ENCODE measurements at regions not wholly inside any gene's neighbourhood (a gene's known extent, or its start where the extent isn't known, plus 50 kb on each side); places are given as distances from the start of the nearest gene placed in this dataset.

DNA sequence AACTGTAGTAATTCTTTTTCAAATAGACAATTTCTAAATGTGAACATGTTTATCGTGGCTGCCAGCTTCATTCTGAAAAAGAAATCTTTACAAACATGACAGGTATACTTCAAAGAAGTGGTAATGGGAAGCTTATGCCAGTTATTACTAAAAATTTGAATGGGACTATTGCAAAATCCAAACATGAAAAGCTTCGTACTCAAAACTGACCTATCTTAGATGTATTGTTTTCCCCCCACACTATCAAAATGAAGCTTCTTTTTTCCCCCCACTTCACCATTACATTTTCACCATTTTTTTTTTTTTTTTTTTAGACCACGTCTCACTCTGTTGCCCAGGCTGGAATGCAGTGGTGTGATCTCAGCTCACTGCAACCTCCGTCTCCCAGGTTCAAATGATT lies 50.4 kb upstream of the SERTAD2 start:
- DNase-seq (ENCODE audit: unreplicated experiment) = no peak
- Mint-ChIP-seq H3K27me3 (ENCODE audit: insufficient read depth, unreplicated experiment) (no peaks in the 10 kb centered on the region), H3K4me1 (ENCODE audit: insufficient read depth, unreplicated experiment) (no peaks in the 10 kb centered on the region), H3K27ac (ENCODE audit: low read depth, unreplicated experiment) (no peak overlapping the region), H3K36me3 (ENCODE audit: insufficient read depth, unreplicated experiment) (no peaks in the 10 kb centered on the region), H3K4me3 (ENCODE audit: unreplicated experiment) (no peak overlapping the region), H3K9me3 (ENCODE audit: unreplicated experiment) (no peaks in the 10 kb centered on the region)
- ChIA-PET CTCF (interaction anchor here (0.6 to 1.9 kb wide), 6 partner anchors 10 to 363 kb away, joined by 3 to 5 read pairs (median 3); partner anchors contain the start of gene SERTAD2), POLR2A (interaction anchor here (0.6 to 2.9 kb wide), 5 partner anchors 19 to 62 kb away, joined by 3 to 8 read pairs (median 3); partner anchors contain the start of gene SERTAD2)
- intact Hi-C loops (cut with micrococcal nuclease) = no loop called here
- TF ChIP-seq, protein P1, sequence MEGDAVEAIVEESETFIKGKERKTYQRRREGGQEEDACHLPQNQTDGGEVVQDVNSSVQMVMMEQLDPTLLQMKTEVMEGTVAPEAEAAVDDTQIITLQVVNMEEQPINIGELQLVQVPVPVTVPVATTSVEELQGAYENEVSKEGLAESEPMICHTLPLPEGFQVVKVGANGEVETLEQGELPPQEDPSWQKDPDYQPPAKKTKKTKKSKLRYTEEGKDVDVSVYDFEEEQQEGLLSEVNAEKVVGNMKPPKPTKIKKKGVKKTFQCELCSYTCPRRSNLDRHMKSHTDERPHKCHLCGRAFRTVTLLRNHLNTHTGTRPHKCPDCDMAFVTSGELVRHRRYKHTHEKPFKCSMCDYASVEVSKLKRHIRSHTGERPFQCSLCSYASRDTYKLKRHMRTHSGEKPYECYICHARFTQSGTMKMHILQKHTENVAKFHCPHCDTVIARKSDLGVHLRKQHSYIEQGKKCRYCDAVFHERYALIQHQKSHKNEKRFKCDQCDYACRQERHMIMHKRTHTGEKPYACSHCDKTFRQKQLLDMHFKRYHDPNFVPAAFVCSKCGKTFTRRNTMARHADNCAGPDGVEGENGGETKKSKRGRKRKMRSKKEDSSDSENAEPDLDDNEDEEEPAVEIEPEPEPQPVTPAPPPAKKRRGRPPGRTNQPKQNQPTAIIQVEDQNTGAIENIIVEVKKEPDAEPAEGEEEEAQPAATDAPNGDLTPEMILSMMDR (IDR thresholded peaks at IDR 0.05; ENCODE audit: unreplicated experiment) = no peak
- BruUV-seq (replicated peaks) = no TSS peak

DNA sequence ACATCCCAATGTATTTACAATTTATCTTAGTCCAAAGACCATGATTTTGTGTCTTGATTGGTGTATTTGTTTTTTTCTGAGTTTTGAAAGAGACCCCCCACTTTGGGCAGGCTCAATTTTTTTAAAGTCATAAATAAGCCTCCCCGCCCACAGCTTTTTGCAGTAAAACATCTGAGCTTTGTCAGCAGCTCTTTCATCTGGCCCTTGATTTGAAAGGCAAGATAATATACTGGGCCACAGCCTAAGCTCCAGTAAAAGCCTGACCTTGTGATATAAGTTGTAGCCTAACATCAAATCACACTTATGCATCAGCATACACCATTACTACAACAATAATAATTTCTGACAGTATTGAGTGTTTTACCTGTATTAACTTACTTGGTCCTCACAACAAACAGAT lies 51.3 kb upstream of the SERTAD2 start:
- Mint-ChIP-seq H3K36me3 (ENCODE audit: insufficient read depth, unreplicated experiment) (no peaks in the 10 kb centered on the region), H3K9me3 (ENCODE audit: unreplicated experiment) (no peaks in the 10 kb centered on the region), H3K4me1 (ENCODE audit: insufficient read depth, unreplicated experiment) (no peaks in the 10 kb centered on the region), H3K27ac (ENCODE audit: low read depth, unreplicated experiment) (no peak overlapping the region), H3K27me3 (ENCODE audit: insufficient read depth, unreplicated experiment) (no peaks in the 10 kb centered on the region), H3K4me3 (ENCODE audit: unreplicated experiment) (no peak overlapping the region)
- POLR2A ChIA-PET = interaction anchor here (0.6 to 2.9 kb wide), 3 partner anchors 45 to 63 kb away, joined by 3 to 8 read pairs (median 7); partner anchors contain the start of gene SERTAD2
- BruUV-seq (replicated peaks) = no TSS peak
- intact Hi-C loops (cut with micrococcal nuclease) = no loop called here
- DNase-seq (ENCODE audit: unreplicated experiment) = no peak
- CTCF ChIA-PET = interaction anchor here (0.5 to 1.9 kb wide), 5 partner anchors 16 to 362 kb away, joined by 3 to 5 read pairs (median 3); partner anchors contain the start of gene SERTAD2
- TF ChIP-seq, protein P1 (IDR thresholded peaks at IDR 0.05; ENCODE audit: unreplicated experiment) = no peak

DNA sequence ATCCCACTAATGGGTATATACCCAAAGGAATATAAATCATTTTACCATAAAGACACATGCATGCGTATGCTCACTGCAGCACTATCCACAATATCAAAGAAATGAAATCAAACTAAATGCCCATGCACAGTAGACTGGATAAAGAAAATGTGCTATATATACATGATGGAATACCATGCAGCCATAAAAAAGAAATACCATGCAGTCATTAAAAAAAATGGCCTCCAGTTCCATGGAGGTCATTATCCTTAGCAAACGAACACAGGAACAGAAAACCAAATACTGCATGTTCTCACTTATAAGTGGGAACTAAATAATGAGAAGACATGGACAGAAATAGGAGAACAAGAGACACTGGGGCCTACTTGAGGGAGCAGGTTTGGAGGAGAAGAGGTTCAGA lies 53.6 kb upstream of the SERTAD2 start:
- Mint-ChIP-seq H3K27ac (ENCODE audit: low read depth, unreplicated experiment) (no peak overlapping the region), H3K4me3 (ENCODE audit: unreplicated experiment) (no peak overlapping the region), H3K9me3 (ENCODE audit: unreplicated experiment) (no peaks in the 10 kb centered on the region), H3K27me3 (ENCODE audit: insufficient read depth, unreplicated experiment) (no peaks in the 10 kb centered on the region), H3K4me1 (ENCODE audit: insufficient read depth, unreplicated experiment) (no peaks in the 10 kb centered on the region), H3K36me3 (ENCODE audit: insufficient read depth, unreplicated experiment) (no peaks in the 10 kb centered on the region)
- ChIA-PET POLR2A (no interaction called here), CTCF (no interaction called here)
- TF ChIP-seq, protein P1 (IDR thresholded peaks at IDR 0.05; ENCODE audit: unreplicated experiment) = no peak
- DNase-seq (ENCODE audit: unreplicated experiment) = no peak
- intact Hi-C loops (cut with micrococcal nuclease) = no loop called here
- BruUV-seq (replicated peaks) = no TSS peak

DNA sequence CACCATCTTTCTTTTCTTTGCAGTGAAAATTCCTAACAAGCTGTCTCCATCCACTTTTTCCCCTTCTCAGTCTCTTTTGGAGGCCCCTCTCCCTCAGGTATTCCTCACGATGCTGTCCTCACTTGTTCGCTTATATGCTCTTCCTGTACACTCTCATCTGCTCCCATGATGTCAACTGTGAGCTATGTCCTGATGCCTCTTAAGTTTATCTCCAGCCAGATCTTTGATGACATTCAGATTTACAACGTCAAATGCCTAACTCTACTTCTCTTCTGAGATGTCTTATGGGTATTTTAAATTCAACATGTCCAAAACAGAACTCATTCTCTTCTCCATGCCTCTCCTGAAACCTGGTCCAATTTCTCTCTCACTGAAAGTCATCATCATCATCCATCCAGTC lies 55.1 kb upstream of the SERTAD2 start:
- no TSS peak for BruUV-seq (replicated peaks)
- H3K4me1 Mint-ChIP-seq (ENCODE audit: insufficient read depth, unreplicated experiment) = no peaks in the 10 kb centered on the region
- H3K27me3 Mint-ChIP-seq (ENCODE audit: insufficient read depth, unreplicated experiment) = no peaks in the 10 kb centered on the region
- H3K9me3 Mint-ChIP-seq (ENCODE audit: unreplicated experiment) = no peaks in the 10 kb centered on the region
- H3K27ac Mint-ChIP-seq (ENCODE audit: low read depth, unreplicated experiment) = no peak overlapping the region
- no peaks in the 10 kb centered on the region for H3K36me3 Mint-ChIP-seq (ENCODE audit: insufficient read depth, unreplicated experiment)
- POLR2A ChIA-PET = interaction anchor here (0.9 kb wide), 1 partner anchor 42 kb away, joined by 3 read pairs; no protein-coding TSS in a partner anchor
- H3K4me3 Mint-ChIP-seq (ENCODE audit: unreplicated experiment) = no peak overlapping the region
- TF ChIP-seq, protein P1 (IDR thresholded peaks at IDR 0.05; ENCODE audit: unreplicated experiment) = no peak
- CTCF ChIA-PET = interaction anchor here (0.6 kb wide), 2 partner anchors 42 to 517 kb away, joined by 3 to 5 read pairs; no protein-coding TSS in a partner anchor
- no peak for DNase-seq (ENCODE audit: unreplicated experiment)
- intact Hi-C loops (cut with micrococcal nuclease) = no loop called here
